ENCODE measurements at regions not wholly inside any gene's neighbourhood (a gene's known extent, or its start where the extent isn't known, plus 50 kb on each side); places are given as distances from the start of the nearest gene placed in this dataset.

- DNase-seq (no peak), ATAC-seq (no peak)
- no peaks in the 10 kb centered on the region for H3K4me1 ChIP-seq
- in situ Hi-C loops (cut with MboI; ENCODE audit: low sequenced_read_pairs in 4 of 4) (loop anchor here in 1 of 4 donors (25.0 kb wide), 1 partner anchor 234 kb away; the partner anchor contains the start of gene MMP17), intact Hi-C loops (cut with DNase I; ENCODE audit: low total_unique reads) (no loop called here)
- H3K27ac ChIP-seq = no peak overlapping the region
- no peaks in the 10 kb centered on the region for H3K36me3 ChIP-seq
- TF ChIP-seq CTCF (IDR thresholded peaks at IDR 0.05 in 4 of 5, conservative IDR thresholded peaks at IDR 0.05 in 1 of 5) (no peak), POLR2A (IDR thresholded peaks at IDR 0.05) (no peak)
- H3K9me3 ChIP-seq = no peaks in the 10 kb centered on the region
- H3K4me3 ChIP-seq = no peak overlapping the region
- H3K27me3 ChIP-seq = peaks cover 0 to 11% (median 10%) of the 10 kb centered on the region in 3 donors
These were observed 107.6 kb upstream of the SFSWAP start for GRCh38 chr12:131603106-131603938.

GRCh38 chr12:131603939-131604795 lies 106.7 kb upstream of the SFSWAP start:
- intact Hi-C loops (cut with DNase I; ENCODE audit: low total_unique reads) = no loop called here
- no peak overlapping the region for H3K27ac ChIP-seq

GRCh38 chr12:131604859-131605258 lies 106.0 kb upstream of the SFSWAP start:
- H3K27ac ChIP-seq = no peak overlapping the region
- no peaks in the 10 kb centered on the region for H3K4me1 ChIP-seq
- no peak for ATAC-seq
- H3K36me3 ChIP-seq = no peaks in the 10 kb centered on the region
- no peak overlapping the region for H3K4me3 ChIP-seq
- H3K27me3 ChIP-seq = peaks cover 0 to 11% (median 10%) of the 10 kb centered on the region in 3 donors
- H3K9me3 ChIP-seq = no peaks in the 10 kb centered on the region
- TF ChIP-seq POLR2A (IDR thresholded peaks at IDR 0.05) (no peak), CTCF (IDR thresholded peaks at IDR 0.05 in 4 of 5, conservative IDR thresholded peaks at IDR 0.05 in 1 of 5) (no peak)
- no peak for DNase-seq
- intact Hi-C loops (cut with DNase I; ENCODE audit: low total_unique reads) = loop anchor here (5.0 kb wide), 1 partner anchor 227 kb away; no protein-coding TSS in a partner anchor
- in situ Hi-C loops (cut with MboI; ENCODE audit: low sequenced_read_pairs in 4 of 4) = loop anchor here in 1 of 4 donors (25.0 kb wide), 1 partner anchor 232 kb away; the partner anchor contains the start of gene MMP17

More at GRCh38 chr12:131603939-131604795, 106.7 kb upstream of the SFSWAP start:
- Histone ChIP-seq H3K4me3 (no peak overlapping the region), H3K27me3 (peaks cover 0 to 11% (median 10%) of the 10 kb centered on the region in 3 donors), H3K9me3 (no peaks in the 10 kb centered on the region), H3K36me3 (no peaks in the 10 kb centered on the region), H3K4me1 (no peaks in the 10 kb centered on the region)
- DNase-seq = no peak
- ATAC-seq = no peak
- in situ Hi-C loops (cut with MboI; ENCODE audit: low sequenced_read_pairs in 4 of 4) = loop anchor here in 1 of 4 donors (25.0 kb wide), 1 partner anchor 233 kb away; the partner anchor contains the start of gene MMP17
- TF ChIP-seq CTCF (IDR thresholded peaks at IDR 0.05 in 4 of 5, conservative IDR thresholded peaks at IDR 0.05 in 1 of 5) = no peak
- TF ChIP-seq POLR2A (IDR thresholded peaks at IDR 0.05) = no peak

- in situ Hi-C loops (cut with MboI; ENCODE audit: low sequenced_read_pairs in 4 of 4) (loop anchor here in 1 of 4 donors (25.0 kb wide), 1 partner anchor 232 kb away; the partner anchor contains the start of gene MMP17), intact Hi-C loops (cut with DNase I; ENCODE audit: low total_unique reads) (loop anchor here (5.0 kb wide), 1 partner anchor 227 kb away; no protein-coding TSS in a partner anchor)
- H3K4me1 ChIP-seq = no peaks in the 10 kb centered on the region
- H3K27me3 ChIP-seq = peaks cover 0 to 11% (median 10%) of the 10 kb centered on the region in 3 donors
- H3K4me3 ChIP-seq = no peak overlapping the region
- DNase-seq (no peak), ATAC-seq (no peak)
- no peaks in the 10 kb centered on the region for H3K9me3 ChIP-seq
- no peak overlapping the region for H3K27ac ChIP-seq
- no peaks in the 10 kb centered on the region for H3K36me3 ChIP-seq
- TF ChIP-seq POLR2A (IDR thresholded peaks at IDR 0.05) = no peak
- no peak for TF ChIP-seq CTCF (IDR thresholded peaks at IDR 0.05 in 4 of 5, conservative IDR thresholded peaks at IDR 0.05 in 1 of 5)
These were observed 105.5 kb upstream of the SFSWAP start for GRCh38 chr12:131605304-131605829.

All from gastrocnemius medialis (tissue), 4 donors.